ENCODE measurements at regions not wholly inside any gene's neighbourhood (a gene's known extent, or its start where the extent isn't known, plus 50 kb on each side); places are given as distances from the start of the nearest gene placed in this dataset.

DNA sequence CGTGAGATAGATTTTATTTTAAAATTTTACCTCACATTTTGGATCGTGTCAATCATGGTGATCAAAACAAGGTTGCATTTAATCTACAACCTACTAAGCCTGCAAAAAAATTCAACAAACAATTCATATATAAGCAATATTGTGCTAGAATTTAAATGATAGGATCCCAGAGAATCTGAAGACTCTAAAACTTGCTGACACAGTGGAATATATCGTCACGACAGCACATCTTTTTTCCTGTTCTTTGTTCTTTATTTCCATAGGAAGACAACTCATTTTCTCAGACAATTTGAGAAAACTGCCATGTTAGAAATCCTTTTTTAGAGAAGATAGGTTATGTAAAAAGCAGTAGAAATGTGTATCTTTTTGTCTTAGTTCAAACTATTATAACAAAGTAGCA lies 820.2 kb upstream of the CELF2 start:
- dilution Hi-C loops (cut with MboI; ENCODE audit: extremely low pct_ligation_motif_present, low sequenced_read_pairs), result no loop called here
- CTCF ChIA-PET, result no interaction called here
- Histone ChIP-seq H3K4me1 (ENCODE audit: control insufficient read depth, extremely low read depth, insufficient read depth, low read length) (no peaks in the 10 kb centered on the region), H3K9me1 (replicated peaks; ENCODE audit: control insufficient read depth, extremely low read depth, insufficient read depth, low read length) (no peaks in the 10 kb centered on the region), H2AFZ (ENCODE audit: low read depth, low read length) (no peak overlapping the region), H3K9me3 (replicated peaks; ENCODE audit: control insufficient read depth, insufficient read depth, low read length) (peaks cover 2% of the 10 kb centered on the region), H3K4me2 (ENCODE audit: insufficient read depth, low read length) (no peak overlapping the region), H3K27me3 (ENCODE audit: control insufficient read depth in 2 of 2, insufficient read depth in 2 of 2, low read length in 2 of 2) (no peaks in the 10 kb centered on the region), H3K79me2 (ENCODE audit: control insufficient read depth, insufficient read depth, low read length) (no peaks in the 10 kb centered on the region), H4K20me1 (replicated peaks; ENCODE audit: control insufficient read depth, extremely low read depth, insufficient read depth, low read length) (no peaks in the 10 kb centered on the region), H3K36me3 (ENCODE audit: control insufficient read depth in 2 of 2, extremely low read depth in 1 of 2, insufficient read depth in 2 of 2, low read length in 2 of 2) (no peaks in the 10 kb centered on the region), H3K4me3 (replicated peaks in 1 of 3; ENCODE audit: insufficient read depth in 1 of 3, low read depth in 1 of 3, low read length in 3 of 3) (no peak overlapping the region), H3K9ac (replicated peaks; ENCODE audit: extremely low read depth, insufficient read depth, low read length) (no peak overlapping the region), H3K27ac (ENCODE audit: insufficient read depth, low read depth, low read length) (no peak overlapping the region)
- POLR2A ChIA-PET, result no interaction called here
- intact Hi-C loops (cut with micrococcal nuclease), result no loop called here
- FAIRE-seq (no peak), DNase-seq (ENCODE audit: low read depth, low spot score) (no peak)
- no TSS peak for BruUV-seq (replicated peaks)
- no peak for TF ChIP-seq POLR2AphosphoS5 (IDR thresholded peaks at IDR 0.05; ENCODE audit: insufficient read depth, low read depth, low read length)
- TF ChIP-seq EZH2 (IDR thresholded peaks at IDR 0.05; ENCODE audit: borderline replicate concordance, low read depth, low read length, severe bottlenecking), result no peak
- TF ChIP-seq JUN (IDR thresholded peaks at IDR 0.05; ENCODE audit: borderline replicate concordance, insufficient read depth, insufficient read length, low read depth), result no peak
- TF ChIP-seq, protein P1, sequence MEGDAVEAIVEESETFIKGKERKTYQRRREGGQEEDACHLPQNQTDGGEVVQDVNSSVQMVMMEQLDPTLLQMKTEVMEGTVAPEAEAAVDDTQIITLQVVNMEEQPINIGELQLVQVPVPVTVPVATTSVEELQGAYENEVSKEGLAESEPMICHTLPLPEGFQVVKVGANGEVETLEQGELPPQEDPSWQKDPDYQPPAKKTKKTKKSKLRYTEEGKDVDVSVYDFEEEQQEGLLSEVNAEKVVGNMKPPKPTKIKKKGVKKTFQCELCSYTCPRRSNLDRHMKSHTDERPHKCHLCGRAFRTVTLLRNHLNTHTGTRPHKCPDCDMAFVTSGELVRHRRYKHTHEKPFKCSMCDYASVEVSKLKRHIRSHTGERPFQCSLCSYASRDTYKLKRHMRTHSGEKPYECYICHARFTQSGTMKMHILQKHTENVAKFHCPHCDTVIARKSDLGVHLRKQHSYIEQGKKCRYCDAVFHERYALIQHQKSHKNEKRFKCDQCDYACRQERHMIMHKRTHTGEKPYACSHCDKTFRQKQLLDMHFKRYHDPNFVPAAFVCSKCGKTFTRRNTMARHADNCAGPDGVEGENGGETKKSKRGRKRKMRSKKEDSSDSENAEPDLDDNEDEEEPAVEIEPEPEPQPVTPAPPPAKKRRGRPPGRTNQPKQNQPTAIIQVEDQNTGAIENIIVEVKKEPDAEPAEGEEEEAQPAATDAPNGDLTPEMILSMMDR (IDR thresholded peaks at IDR 0.05; ENCODE audit: extremely low read depth in 1 of 2, insufficient read depth in 1 of 2, low read depth in 1 of 2, low read length in 2 of 2), result no peak
- TF ChIP-seq GATA2 (IDR thresholded peaks at IDR 0.05; ENCODE audit: insufficient read depth, insufficient read length, low read depth, low read length), result no peak
- TF ChIP-seq POLR2A (IDR thresholded peaks at IDR 0.05; ENCODE audit: low read depth, low read length), result no peak
- no peak for TF ChIP-seq MYC (IDR thresholded peaks at IDR 0.05; ENCODE audit: low read depth, low read length)
- TF ChIP-seq, protein P2, sequence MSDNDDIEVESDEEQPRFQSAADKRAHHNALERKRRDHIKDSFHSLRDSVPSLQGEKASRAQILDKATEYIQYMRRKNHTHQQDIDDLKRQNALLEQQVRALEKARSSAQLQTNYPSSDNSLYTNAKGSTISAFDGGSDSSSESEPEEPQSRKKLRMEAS (IDR thresholded peaks at IDR 0.05; ENCODE audit: insufficient read depth, insufficient read length), result no peak
- no peak for TF ChIP-seq FOS (IDR thresholded peaks at IDR 0.05; ENCODE audit: borderline replicate concordance, insufficient read depth, low read length)

Data from endothelial cell of umbilical vein (primary cell).